Astrocyte of the spinal cord (primary cell): ENCODE measurements at regions not wholly inside any gene's neighbourhood (a gene's known extent, or its start where the extent isn't known, plus 50 kb on each side); places are given as distances from the start of the nearest gene placed in this dataset.
"Not testable (repeated sequence)": the region's sequence is repeated elsewhere in the genome, so short reads cannot be mapped to it uniquely, and the experiment has no call there.

ENCODE experiments used
- DNase-seq: peaks from one replicate; pipeline ENCODE4 v3.0.0; 2011; ENCODE audit warnings: low read depth, low spot score
- H3K4me3 ChIP-seq: 2 replicates; pipeline ENCODE4 v1.5.1; 2011; ENCODE audit warnings: low read depth, mild to moderate bottlenecking, low read length, moderate library complexity
- CTCF ChIP-seq: IDR thresholded peaks from 2 replicates; pipeline ENCODE4 v1.5.1; 2012; ENCODE audit warnings: low read depth, mild to moderate bottlenecking, low read length, inconsistent platforms
- in situ Hi-C: cut with HindIII; loops from 2 replicates; pipeline ENCODE4 v1.10.0; 2017; ENCODE audit warnings: low sequenced_read_pairs

- no peak for TF ChIP-seq CTCF
- in situ Hi-C loops: no loop called here
- no peak overlapping the region for H3K4me3 ChIP-seq
- DNase-seq: no peak
Measured at GRCh38 chr12:19916974-19917373, 451.4 kb upstream of the PDE3A start.

- DNase-seq, in situ Hi-C loops, H3K4me3 ChIP-seq: not testable (repeated sequence)
Measured at GRCh38 chr12:19921716-19922115, 446.6 kb upstream of the PDE3A start.

GRCh38 chr12:19922717-19923116 is 445.6 kb upstream of the PDE3A start:
- DNase-seq: no peak
- H3K4me3 ChIP-seq: no peak overlapping the region
- no peak for TF ChIP-seq CTCF
- in situ Hi-C loops: no loop called here

- TF ChIP-seq CTCF: no peak
- H3K4me3 ChIP-seq: no peak overlapping the region
- in situ Hi-C loops: no loop called here
- no peak for DNase-seq
Measured at GRCh38 chr12:19924360-19924759, 444.0 kb upstream of the PDE3A start.

- H3K4me3 ChIP-seq: no peak overlapping the region
- in situ Hi-C loops: no loop called here
- DNase-seq: no peak
- no peak for TF ChIP-seq CTCF
Measured at GRCh38 chr12:19925841-19926240, 442.5 kb upstream of the PDE3A start.

- no peak for DNase-seq
- no peak overlapping the region for H3K4me3 ChIP-seq
- in situ Hi-C loops: no loop called here
- TF ChIP-seq CTCF: no peak
Measured at GRCh38 chr12:19926266-19926665, 442.1 kb upstream of the PDE3A start.

GRCh38 chr12:19927661-19928060 is 440.7 kb upstream of the PDE3A start:
- H3K4me3 ChIP-seq: no peak overlapping the region
- no peak for TF ChIP-seq CTCF
- in situ Hi-C loops: no loop called here
- DNase-seq: no peak
